ENCODE measurements at regions not wholly inside any gene's neighbourhood (a gene's known extent, or its start where the extent isn't known, plus 50 kb on each side); places are given as distances from the start of the nearest gene placed in this dataset.

DNA sequence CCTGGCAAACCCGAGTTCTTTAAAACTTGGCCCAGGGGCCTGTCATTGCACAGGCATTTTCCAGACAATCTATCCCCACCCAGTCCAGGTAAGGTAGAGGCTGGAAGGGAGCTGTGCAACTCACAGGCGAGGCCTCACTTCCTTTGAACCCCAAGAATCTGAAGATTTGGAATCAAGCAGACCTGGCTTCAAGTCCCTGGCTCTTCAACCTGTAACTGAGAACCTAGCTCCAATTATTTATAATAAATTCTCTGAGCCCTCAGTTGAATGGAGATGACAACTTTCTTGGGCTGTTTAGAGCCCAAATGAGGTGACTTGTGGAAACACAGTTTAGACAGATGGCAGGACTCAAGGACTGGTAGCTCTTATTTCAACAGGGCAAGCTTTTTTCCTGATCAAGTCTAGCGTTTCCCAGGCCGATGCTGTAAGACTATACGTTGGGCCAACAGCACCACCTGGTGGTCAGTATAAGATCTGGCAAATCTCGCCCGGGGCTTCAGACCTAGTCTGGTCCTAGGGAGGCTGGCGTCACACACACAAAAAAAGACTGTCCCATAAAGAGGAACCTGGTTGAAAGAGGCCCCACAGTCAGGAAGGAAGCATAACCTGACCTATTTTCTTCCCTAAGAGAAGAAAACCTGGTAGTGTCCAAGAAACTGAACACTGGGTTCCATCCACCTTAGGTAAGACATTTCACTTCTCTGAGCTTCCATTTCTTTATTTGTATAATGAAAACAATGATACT lies 117.9 kb downstream of the C17orf67 start:
- H3K36me3 ChIP-seq (ENCODE audit: control insufficient read depth, insufficient read depth, low read length) = no peaks in the 10 kb centered on the region
- POLR2A ChIA-PET = no interaction called here
- TF ChIP-seq, protein P1, sequence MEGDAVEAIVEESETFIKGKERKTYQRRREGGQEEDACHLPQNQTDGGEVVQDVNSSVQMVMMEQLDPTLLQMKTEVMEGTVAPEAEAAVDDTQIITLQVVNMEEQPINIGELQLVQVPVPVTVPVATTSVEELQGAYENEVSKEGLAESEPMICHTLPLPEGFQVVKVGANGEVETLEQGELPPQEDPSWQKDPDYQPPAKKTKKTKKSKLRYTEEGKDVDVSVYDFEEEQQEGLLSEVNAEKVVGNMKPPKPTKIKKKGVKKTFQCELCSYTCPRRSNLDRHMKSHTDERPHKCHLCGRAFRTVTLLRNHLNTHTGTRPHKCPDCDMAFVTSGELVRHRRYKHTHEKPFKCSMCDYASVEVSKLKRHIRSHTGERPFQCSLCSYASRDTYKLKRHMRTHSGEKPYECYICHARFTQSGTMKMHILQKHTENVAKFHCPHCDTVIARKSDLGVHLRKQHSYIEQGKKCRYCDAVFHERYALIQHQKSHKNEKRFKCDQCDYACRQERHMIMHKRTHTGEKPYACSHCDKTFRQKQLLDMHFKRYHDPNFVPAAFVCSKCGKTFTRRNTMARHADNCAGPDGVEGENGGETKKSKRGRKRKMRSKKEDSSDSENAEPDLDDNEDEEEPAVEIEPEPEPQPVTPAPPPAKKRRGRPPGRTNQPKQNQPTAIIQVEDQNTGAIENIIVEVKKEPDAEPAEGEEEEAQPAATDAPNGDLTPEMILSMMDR (IDR thresholded peaks at IDR 0.05; ENCODE audit: insufficient read depth, low read depth, low read length) = peak; percentile 80
- H3K4me3 ChIP-seq (ENCODE audit: low read depth, low read length) = no peak overlapping the region
- DNase-seq (ENCODE audit: low read depth) = no peak
- CTCF ChIA-PET = interaction anchor here (0.5 to 20.9 kb wide), 44 partner anchors 9 to 871 kb away, joined by 3 to 274 read pairs (median 5); partner anchors contain the start of gene NOG
- H3K27me3 ChIP-seq (ENCODE audit: control insufficient read depth, insufficient read depth, low read length) = no peaks in the 10 kb centered on the region; the same call in 1 of the 2 replicates

DNA sequence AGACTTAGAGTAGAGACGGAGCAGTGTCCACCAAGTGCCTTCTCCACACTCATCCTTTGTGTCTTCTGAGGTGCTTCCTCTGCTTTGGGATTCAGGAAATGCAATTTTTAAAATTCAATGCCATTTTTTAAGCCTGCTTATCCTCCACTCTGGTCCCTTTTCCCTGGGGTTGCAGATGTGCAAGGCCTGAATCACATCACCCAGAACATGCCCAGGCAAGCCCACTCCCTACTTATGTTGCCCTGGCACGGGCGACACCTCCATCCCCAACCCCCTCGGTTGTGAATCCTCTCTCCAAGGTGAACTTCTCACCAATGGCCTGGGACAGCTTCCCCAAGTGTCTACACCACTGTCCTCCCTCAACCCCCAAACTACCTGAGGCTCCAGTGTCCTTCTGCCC lies 116.2 kb downstream of the C17orf67 start:
- H3K36me3 ChIP-seq (ENCODE audit: control insufficient read depth, insufficient read depth, low read length) = no peaks in the 10 kb centered on the region
- H3K4me3 ChIP-seq (ENCODE audit: low read depth, low read length) = no peak overlapping the region
- TF ChIP-seq, protein P1 (IDR thresholded peaks at IDR 0.05; ENCODE audit: insufficient read depth, low read depth, low read length) = no peak
- ChIA-PET CTCF (interaction anchor here (0.9 to 20.9 kb wide), 8 partner anchors 9 to 872 kb away, joined by 3 to 274 read pairs (median 5); partner anchors contain the start of gene NOG), POLR2A (no interaction called here)
- no peak for DNase-seq (ENCODE audit: low read depth)
- no peaks in the 10 kb centered on the region; the same call in 1 of the 2 replicates for H3K27me3 ChIP-seq (ENCODE audit: control insufficient read depth, insufficient read depth, low read length)

DNA sequence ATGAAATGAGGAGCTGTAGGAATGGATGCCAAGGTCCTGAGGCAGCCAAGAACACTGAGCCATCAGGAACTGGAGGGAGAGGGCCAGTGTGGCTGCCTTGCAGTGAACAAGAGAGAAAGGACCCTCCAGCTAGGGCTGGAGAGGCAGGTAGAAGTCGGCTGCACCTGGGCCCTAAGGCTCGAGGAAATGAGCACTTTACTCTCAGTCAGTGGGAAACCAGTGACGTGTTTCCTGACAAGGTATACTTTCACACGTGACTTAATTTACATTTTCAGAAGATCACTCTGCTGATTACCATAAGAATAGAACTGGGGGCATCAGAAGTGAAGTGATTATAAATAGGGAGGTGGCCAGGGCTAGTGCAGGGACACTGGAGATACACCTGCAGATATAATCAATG lies 115.2 kb downstream of the C17orf67 start:
- CTCF ChIA-PET = interaction anchor here (1.2 to 20.9 kb wide), 3 partner anchors 62 to 124 kb away, joined by 3 to 274 read pairs (median 46); partner anchors contain the start of gene NOG

DNA sequence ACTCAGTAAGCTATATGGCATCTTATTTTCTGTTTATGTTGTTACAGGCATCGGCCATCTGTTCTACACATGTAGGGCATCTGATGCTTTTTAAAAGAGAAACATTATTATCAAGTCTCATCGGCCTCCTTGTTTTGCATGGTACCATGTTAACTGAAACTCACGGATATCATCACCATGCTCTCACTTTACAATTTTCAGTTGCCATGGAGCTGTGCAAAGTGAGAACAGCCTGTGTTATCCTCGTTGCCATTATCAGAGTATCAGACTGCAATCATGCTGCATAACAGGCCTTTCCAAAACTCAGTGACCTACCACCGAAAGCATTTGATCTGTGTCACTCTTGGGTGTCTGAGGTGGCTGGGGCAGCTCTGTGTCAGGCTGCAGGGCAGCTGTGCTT lies 110.3 kb downstream of the C17orf67 start:
- TF ChIP-seq, protein P1 (IDR thresholded peaks at IDR 0.05; ENCODE audit: insufficient read depth, low read depth, low read length) = no peak
- CTCF ChIA-PET = interaction anchor here (0.7 to 20.9 kb wide), 5 partner anchors 11 to 878 kb away, joined by 3 to 274 read pairs (median 4); partner anchors contain the start of gene NOG
- H3K36me3 ChIP-seq (ENCODE audit: control insufficient read depth, insufficient read depth, low read length) = no peaks in the 10 kb centered on the region
- H3K4me3 ChIP-seq (ENCODE audit: low read depth, low read length) = no peak overlapping the region
- H3K27me3 ChIP-seq (ENCODE audit: control insufficient read depth, insufficient read depth, low read length) = peaks cover 3% of the 10 kb centered on the region; the same call in 1 of the 2 replicates
- POLR2A ChIA-PET = no interaction called here
- no peak for DNase-seq (ENCODE audit: low read depth)

More for the DNA sequence above, 115.2 kb downstream of the C17orf67 start:
- no peak for DNase-seq (ENCODE audit: low read depth)
- Histone ChIP-seq H3K4me3 (ENCODE audit: low read depth, low read length) (no peak overlapping the region), H3K27me3 (ENCODE audit: control insufficient read depth, insufficient read depth, low read length) (no peaks in the 10 kb centered on the region; the same call in 1 of the 2 replicates), H3K36me3 (ENCODE audit: control insufficient read depth, insufficient read depth, low read length) (no peaks in the 10 kb centered on the region)
- POLR2A ChIA-PET = no interaction called here
- TF ChIP-seq, protein P1 (IDR thresholded peaks at IDR 0.05; ENCODE audit: insufficient read depth, low read depth, low read length) = no peak

- CTCF ChIA-PET = interaction anchor here (1.2 to 20.9 kb wide), 4 partner anchors 9 to 130 kb away, joined by 5 to 274 read pairs (median 20); partner anchors contain the start of gene NOG
- DNase-seq (ENCODE audit: low read depth) = no peak
- TF ChIP-seq, protein P1 (IDR thresholded peaks at IDR 0.05; ENCODE audit: insufficient read depth, low read depth, low read length) = no peak
- H3K4me3 ChIP-seq (ENCODE audit: low read depth, low read length) = no peak overlapping the region
- no peaks in the 10 kb centered on the region for H3K36me3 ChIP-seq (ENCODE audit: control insufficient read depth, insufficient read depth, low read length)
- POLR2A ChIA-PET = no interaction called here
- H3K27me3 ChIP-seq (ENCODE audit: control insufficient read depth, insufficient read depth, low read length) = peaks cover 7% of the 10 kb centered on the region
Observed at GRCh38 chr17:56724664-56725063, 109.1 kb downstream of the C17orf67 start.
